ENCODE measurements at regions not wholly inside any gene's neighbourhood (a gene's known extent, or its start where the extent isn't known, plus 50 kb on each side); places are given as distances from the start of the nearest gene placed in this dataset.

DNA sequence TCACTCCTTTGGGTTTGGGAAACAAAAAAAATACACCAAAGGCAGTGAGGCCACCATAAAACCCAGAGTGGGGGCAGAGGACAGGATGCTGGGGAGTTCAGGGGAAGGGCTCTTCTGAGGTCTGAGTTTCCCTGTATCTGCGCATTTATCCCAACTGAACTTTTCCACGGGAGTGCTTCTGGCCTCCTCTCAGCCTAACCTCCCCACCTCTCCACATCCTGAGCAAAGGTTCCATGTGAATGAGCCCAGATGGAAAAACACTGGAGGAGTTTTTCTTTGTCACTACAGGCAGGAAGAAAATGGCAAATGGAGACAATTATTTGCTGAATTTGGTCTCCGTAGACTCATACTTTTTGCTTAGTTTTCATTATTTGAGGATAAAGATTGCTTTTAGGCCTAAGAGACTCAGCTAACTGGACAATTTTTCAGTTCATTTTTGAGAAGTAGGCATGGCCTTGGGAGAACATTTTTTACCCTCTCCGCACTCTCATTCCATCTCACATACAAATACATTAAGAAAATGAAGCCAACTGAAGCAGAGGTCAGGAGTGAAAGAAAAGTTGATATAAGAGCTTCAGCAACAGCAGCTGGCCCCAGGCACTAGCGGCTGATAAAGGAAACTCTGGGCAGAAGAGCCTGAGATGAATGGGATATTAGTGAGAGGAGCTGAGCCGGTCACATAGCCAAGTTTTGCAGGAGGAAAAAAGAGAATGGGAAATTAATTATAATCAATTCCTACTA is 82.6 kb upstream of the CYP1B1 start:
- no peaks in the 10 kb centered on the region for H3K27me3 Mint-ChIP-seq (ENCODE audit: unreplicated experiment)
- no peak for TF ChIP-seq CTCF (IDR thresholded peaks at IDR 0.05; ENCODE audit: unreplicated experiment)
- no peak overlapping the region for H3K4me3 Mint-ChIP-seq (ENCODE audit: unreplicated experiment)
- DNase-seq (ENCODE audit: low spot score), result no peak
- no peak overlapping the region for H3K27ac Mint-ChIP-seq (ENCODE audit: unreplicated experiment)
- H3K4me1 Mint-ChIP-seq (ENCODE audit: unreplicated experiment), result peaks cover 27% of the 10 kb centered on the region
- no peaks in the 10 kb centered on the region for H3K9me3 Mint-ChIP-seq (ENCODE audit: unreplicated experiment)
- no peaks in the 10 kb centered on the region for H3K36me3 Mint-ChIP-seq (ENCODE audit: low read depth, unreplicated experiment)

- TF ChIP-seq CTCF (IDR thresholded peaks at IDR 0.05; ENCODE audit: unreplicated experiment), result no peak
- no peak for DNase-seq (ENCODE audit: low spot score)
- no peak overlapping the region for H3K27ac Mint-ChIP-seq (ENCODE audit: unreplicated experiment)
- H3K9me3 Mint-ChIP-seq (ENCODE audit: unreplicated experiment), result no peaks in the 10 kb centered on the region
- H3K27me3 Mint-ChIP-seq (ENCODE audit: unreplicated experiment), result no peaks in the 10 kb centered on the region
- no peak overlapping the region for H3K4me3 Mint-ChIP-seq (ENCODE audit: unreplicated experiment)
- peaks cover 30% of the 10 kb centered on the region for H3K4me1 Mint-ChIP-seq (ENCODE audit: unreplicated experiment)
- H3K36me3 Mint-ChIP-seq (ENCODE audit: low read depth, unreplicated experiment), result no peaks in the 10 kb centered on the region
Observed at GRCh38 chr2:38156436-38156835, 80.5 kb upstream of the CYP1B1 start.

DNA sequence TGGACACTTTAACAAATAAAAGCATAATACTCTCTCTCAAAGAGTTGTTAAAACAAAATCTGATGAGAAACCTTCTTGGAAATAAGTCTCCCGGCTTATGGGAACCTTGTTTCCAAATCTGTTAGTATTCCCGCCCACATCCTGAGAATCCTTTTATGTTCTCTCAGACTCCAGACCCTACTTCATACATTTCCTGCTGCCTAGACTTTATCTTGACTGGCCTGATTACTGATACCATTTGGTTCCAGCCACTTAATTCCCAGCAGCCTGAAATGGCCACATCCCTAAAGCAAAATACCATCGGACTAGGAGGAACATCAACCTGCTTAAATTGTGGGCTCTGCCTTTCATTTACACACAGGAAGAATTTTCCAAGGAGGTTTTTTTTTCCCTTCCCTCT is 79.1 kb upstream of the CYP1B1 start:
- Mint-ChIP-seq H3K4me3 (ENCODE audit: unreplicated experiment) (no peak overlapping the region), H3K27me3 (ENCODE audit: unreplicated experiment) (no peaks in the 10 kb centered on the region), H3K36me3 (ENCODE audit: low read depth, unreplicated experiment) (no peaks in the 10 kb centered on the region), H3K9me3 (ENCODE audit: unreplicated experiment) (no peaks in the 10 kb centered on the region), H3K27ac (ENCODE audit: unreplicated experiment) (no peak overlapping the region), H3K4me1 (ENCODE audit: unreplicated experiment) (peaks cover 28% of the 10 kb centered on the region)
- no peak for DNase-seq (ENCODE audit: low spot score)
- TF ChIP-seq CTCF (IDR thresholded peaks at IDR 0.05; ENCODE audit: unreplicated experiment), result no peak

- DNase-seq (ENCODE audit: low spot score), result no peak
- peaks cover 28% of the 10 kb centered on the region for H3K4me1 Mint-ChIP-seq (ENCODE audit: unreplicated experiment)
- no peaks in the 10 kb centered on the region for H3K27me3 Mint-ChIP-seq (ENCODE audit: unreplicated experiment)
- no peaks in the 10 kb centered on the region for H3K9me3 Mint-ChIP-seq (ENCODE audit: unreplicated experiment)
- no peaks in the 10 kb centered on the region for H3K36me3 Mint-ChIP-seq (ENCODE audit: low read depth, unreplicated experiment)
- no peak overlapping the region for H3K27ac Mint-ChIP-seq (ENCODE audit: unreplicated experiment)
- no peak for TF ChIP-seq CTCF (IDR thresholded peaks at IDR 0.05; ENCODE audit: unreplicated experiment)
- H3K4me3 Mint-ChIP-seq (ENCODE audit: unreplicated experiment), result no peak overlapping the region
Observed at GRCh38 chr2:38154395-38154794, 78.4 kb upstream of the CYP1B1 start.

- no peak for DNase-seq (ENCODE audit: low spot score)
- H3K4me1 Mint-ChIP-seq (ENCODE audit: unreplicated experiment), result peaks cover 27% of the 10 kb centered on the region
- H3K9me3 Mint-ChIP-seq (ENCODE audit: unreplicated experiment), result no peaks in the 10 kb centered on the region
- no peak overlapping the region for H3K4me3 Mint-ChIP-seq (ENCODE audit: unreplicated experiment)
- no peak overlapping the region for H3K27ac Mint-ChIP-seq (ENCODE audit: unreplicated experiment)
- no peak for TF ChIP-seq CTCF (IDR thresholded peaks at IDR 0.05; ENCODE audit: unreplicated experiment)
- no peaks in the 10 kb centered on the region for H3K36me3 Mint-ChIP-seq (ENCODE audit: low read depth, unreplicated experiment)
- no peaks in the 10 kb centered on the region for H3K27me3 Mint-ChIP-seq (ENCODE audit: unreplicated experiment)
Observed at GRCh38 chr2:38153476-38154135, 77.7 kb upstream of the CYP1B1 start.

Measured in endothelial cell (in vitro differentiated cells).